GM19351 (cell line): ENCODE measurements at regions not wholly inside any gene's neighbourhood (a gene's known extent, or its start where the extent isn't known, plus 50 kb on each side); places are given as distances from the start of the nearest gene placed in this dataset.
"Not testable (repeated sequence)": the region's sequence is repeated elsewhere in the genome, so short reads cannot be mapped to it uniquely, and the experiment has no call there.

Source experiments
- ATAC-seq: cut with Tn5 transposase; IDR thresholded peaks from one replicate; pipeline ENCODE4 v1.9.1; 2021; ENCODE audit warnings: mild to moderate bottlenecking, moderate library complexity; ENCODE audit not compliant: unreplicated experiment

DNA sequence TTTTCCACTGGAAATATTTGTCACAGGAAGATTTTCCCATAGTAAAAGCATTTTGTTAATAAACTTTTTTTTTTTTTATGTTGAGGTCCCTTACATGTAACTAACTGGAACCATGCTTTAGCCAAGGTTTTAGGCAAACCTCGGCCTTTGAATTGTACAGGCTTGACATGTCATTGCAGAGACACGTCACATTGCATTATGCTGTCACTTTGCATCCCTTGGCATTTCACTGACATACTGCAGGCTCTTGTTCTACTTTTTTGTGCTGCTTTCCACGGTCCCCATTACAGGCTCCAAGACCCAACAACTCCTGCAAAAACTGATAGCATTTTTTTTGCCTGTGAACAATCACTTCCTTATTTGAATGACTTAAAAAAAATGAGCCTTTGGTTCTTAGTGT lies 724.3 kb downstream of the TTLL7 start:
- not testable (repeated sequence) for ATAC-seq

DNA sequence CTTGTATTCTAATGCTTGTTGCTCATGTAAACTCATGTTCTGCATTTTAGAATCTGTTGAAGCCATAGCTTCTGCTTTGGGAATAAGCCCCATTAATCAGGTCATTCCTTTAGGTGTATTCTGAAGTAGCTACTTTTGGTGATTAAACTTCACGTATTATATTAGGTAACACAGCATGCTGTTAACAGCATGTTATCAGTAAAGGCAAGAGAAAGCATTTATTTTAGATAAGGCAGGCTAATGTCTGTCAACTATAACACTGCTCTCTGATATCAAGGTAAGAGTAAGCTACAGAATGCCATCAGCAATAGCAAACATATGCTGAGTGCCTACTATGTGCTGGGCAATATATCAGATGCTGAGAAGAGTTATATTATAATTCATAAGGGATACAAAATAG lies 726.4 kb downstream of the TTLL7 start:
- ATAC-seq, result not testable (repeated sequence)

DNA sequence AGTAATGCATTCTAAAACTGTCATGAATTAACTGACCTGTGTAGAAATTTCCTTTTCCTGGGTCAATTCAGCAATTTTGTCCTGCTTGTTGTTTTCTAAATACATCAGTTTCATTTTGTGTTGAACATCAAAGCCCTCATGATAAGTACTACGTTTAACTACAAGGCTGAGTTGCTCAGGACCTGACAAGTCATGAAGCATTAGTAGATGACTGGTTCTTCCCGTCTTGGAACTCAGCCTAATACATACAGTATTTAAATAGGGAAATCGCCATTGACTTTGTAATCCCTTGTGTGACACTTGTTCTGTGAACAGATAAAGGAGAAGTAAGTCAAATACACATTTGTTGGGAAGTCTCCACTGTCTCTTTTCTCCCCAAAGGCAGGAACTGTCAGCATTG lies 727.1 kb downstream of the TTLL7 start:
- ATAC-seq, result peak; percentile 40

- peak; percentile 92 for ATAC-seq
Measured at GRCh38 chr1:83270801-83271200, 728.1 kb downstream of the TTLL7 start.

DNA sequence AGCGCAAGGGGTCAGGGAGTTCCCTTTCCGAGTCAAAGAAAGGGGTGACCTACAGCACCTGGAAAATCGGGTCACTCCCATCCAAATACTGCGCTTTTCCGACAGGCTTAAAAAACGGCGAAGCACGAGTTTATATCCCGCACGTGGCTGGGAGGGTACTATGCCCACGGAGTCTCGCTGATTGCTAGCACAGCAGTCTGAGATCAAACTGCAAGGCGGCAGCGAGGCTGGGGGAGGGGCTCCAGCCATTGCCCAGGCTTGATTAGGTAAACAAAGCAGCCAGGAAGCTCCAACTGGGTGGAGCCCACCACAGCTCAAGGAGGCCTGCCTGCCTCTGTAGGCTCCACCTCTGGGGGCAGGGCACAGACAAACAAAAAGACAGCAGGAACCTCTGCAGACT lies 735.1 kb downstream of the TTLL7 start:
- not testable (repeated sequence) for ATAC-seq

- ATAC-seq, result not testable (repeated sequence)
Measured at GRCh38 chr1:83251687-83252086, 747.2 kb downstream of the TTLL7 start.

DNA sequence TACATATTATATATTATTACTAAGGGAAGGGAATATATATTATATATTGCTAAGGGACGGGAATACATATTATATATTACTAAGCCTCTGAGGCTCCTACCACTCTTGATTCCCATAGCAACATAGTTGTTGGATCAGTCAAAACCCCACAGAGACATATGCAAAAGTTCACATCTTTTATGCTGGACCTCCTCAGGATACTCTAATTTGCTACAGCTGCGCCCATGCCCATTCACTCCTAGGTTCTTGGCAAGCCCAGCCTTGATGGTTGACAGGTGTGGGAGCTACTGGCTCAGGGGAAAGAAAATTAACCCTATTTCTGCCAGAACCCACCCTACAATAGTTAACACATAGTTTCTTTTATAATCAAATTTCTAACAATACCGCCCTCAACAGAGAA lies 752.2 kb downstream of the TTLL7 start:
- not testable (repeated sequence) for ATAC-seq

- ATAC-seq, result not testable (repeated sequence)
Measured at GRCh38 chr1:83244832-83245231, 754.1 kb downstream of the TTLL7 start.

GRCh38 chr1:83239568-83239967 lies 759.4 kb downstream of the TTLL7 start:
- ATAC-seq, result not testable (repeated sequence)

DNA sequence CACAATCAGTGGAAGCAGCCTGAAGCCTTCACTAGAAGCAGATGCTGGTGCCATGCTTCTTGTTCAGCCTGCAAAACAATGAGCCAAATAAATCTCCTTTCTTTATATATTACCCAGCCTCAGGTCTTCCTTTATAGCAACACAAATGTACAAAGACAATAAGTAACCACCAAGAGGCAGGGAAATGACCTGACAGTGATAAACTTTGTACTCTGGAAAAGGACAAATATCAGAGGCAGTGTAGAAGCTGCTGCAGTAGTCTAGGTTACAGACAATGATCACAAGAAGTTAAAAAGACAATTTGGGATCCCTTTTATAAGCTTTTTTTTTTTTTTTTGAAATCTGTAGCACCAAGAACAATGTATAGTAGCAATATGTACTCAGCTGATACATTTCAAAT lies 760.3 kb downstream of the TTLL7 start:
- not testable (repeated sequence) for ATAC-seq

- ATAC-seq, result not testable (repeated sequence)
Measured at GRCh38 chr1:83219788-83220187, 779.1 kb downstream of the TTLL7 start.

GRCh38 chr1:83218036-83218716 lies 780.8 kb downstream of the TTLL7 start:
- not testable (repeated sequence) for ATAC-seq

GRCh38 chr1:83214317-83214716 lies 784.6 kb downstream of the TTLL7 start:
- not testable (repeated sequence) for ATAC-seq

- not testable (repeated sequence) for ATAC-seq
Measured at GRCh38 chr1:83213648-83214047, 785.3 kb downstream of the TTLL7 start.

GRCh38 chr1:83212033-83212432 lies 786.9 kb downstream of the TTLL7 start:
- ATAC-seq, result not testable (repeated sequence)

DNA sequence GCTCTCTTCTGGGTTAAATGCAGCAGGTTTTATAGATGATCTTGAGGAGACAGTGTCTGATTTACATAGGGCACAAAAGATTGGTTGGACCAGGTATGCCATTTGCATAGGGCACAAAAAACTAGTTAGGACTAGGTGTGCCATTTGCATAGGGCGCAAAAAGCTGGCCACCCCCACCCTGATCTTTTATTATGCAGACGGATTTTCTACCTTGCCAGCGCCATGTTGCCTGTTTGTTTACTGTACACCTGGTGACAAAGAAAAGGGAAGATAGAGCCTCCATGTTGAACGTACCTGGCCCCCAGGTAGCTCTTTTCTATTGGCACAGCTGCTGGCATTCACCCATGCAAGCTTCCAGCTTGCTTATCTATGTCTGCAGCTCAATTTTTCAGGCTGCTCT lies 790.4 kb downstream of the TTLL7 start:
- ATAC-seq, result not testable (repeated sequence)

DNA sequence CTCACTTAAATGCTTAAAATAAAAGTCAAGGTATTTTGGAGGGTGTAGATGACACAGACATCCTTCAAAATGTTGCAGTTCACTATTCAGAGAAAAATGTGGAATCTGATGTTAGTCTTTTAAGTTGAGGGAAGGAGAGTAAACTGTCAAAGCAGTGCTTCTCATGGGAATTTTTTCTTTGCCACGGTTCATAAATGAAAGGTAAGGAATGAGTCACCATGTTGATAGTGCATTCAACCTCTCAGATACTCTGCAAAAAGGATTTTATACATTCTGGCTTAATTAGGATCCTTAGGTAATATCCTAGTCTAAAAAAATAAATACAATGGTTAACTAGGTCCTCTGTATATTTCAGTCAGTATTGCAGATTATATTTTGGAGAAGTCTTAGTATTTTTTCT lies 804.3 kb downstream of the TTLL7 start:
- ATAC-seq, result not testable (repeated sequence)

DNA sequence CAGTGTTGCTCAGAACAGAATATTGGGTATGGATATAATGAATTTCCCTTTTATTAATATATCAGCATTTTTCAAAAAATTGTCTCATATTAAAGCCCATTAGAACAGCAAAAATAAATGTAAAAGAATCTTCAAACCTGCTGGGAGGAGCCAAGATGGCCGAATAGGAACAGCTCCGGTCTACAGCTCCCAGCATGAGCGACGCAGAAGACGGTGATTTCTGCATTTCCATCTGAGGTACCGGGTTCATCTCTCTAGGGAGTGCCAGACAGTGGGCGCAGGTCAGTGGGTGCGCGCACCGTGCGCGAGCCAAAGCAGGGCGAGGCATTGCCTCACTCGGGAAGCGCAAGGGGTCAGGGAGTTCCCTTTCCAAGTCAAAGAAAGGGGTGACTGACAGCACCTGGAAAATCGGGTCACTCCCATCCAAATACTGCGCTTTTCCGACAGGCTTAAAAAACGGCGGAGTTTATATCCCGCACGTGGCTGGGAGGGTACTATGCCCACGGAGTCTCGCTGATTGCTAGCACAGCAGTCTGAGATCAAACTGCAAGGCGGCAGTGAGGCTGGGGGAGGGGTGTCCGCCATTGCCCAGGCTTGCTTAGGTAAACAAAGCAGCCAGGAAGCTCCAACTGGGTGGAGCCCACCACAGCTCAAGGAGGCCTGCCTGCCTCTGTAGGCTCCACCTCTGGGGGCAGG lies 816.8 kb downstream of the TTLL7 start:
- not testable (repeated sequence) for ATAC-seq

- not testable (repeated sequence) for ATAC-seq
Measured at GRCh38 chr1:83180621-83181020, 818.3 kb downstream of the TTLL7 start.

- not testable (repeated sequence) for ATAC-seq
Measured at GRCh38 chr1:83167634-83168033, 831.3 kb downstream of the TTLL7 start.

- ATAC-seq, result not testable (repeated sequence)
Measured at GRCh38 chr1:83163879-83164475, 835.0 kb downstream of the TTLL7 start.

DNA sequence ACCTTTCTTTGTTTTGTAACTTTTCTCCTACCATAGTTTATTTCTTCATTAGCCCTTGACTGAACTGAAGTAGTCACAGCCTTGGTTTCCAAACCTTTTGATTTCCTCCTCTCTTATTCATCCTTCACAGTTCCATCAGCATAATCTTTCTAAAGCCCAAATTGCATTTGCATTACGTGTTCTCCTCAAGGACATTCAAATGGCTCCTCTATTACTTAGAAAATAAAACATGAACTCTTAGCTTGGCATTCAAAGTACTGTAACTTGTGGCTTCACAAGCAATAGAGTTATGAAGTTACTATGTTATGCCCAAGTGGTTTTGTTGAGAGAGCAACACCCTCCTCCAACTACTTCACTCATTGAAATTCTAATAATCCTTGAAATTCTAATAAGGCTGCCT lies 840.0 kb downstream of the TTLL7 start:
- not testable (repeated sequence) for ATAC-seq
